Cardiac fibroblast (primary cell): ENCODE measurements at regions not wholly inside any gene's neighbourhood (a gene's known extent, or its start where the extent isn't known, plus 50 kb on each side); places are given as distances from the start of the nearest gene placed in this dataset.

Experiments used
- DNase-seq, 2 donors: peaks; one replicate each; pipeline versions ENCODE4 v3.0.0 to v3.0.0-alpha.2; 2010; ENCODE audit warnings: low read depth in 2 of 2
- H3K4me3 ChIP-seq, 2 donors: replicated peaks in 1 of 2; 1 replicate in 1 of 2; 2 replicates in 1 of 2; pipeline ENCODE4 v1.5.1; 2011; ENCODE audit warnings: low read depth in 2 of 2, low read length in 2 of 2, mild to moderate bottlenecking in 2 of 2, moderate library complexity in 1 of 2
- CTCF ChIP-seq: IDR thresholded peaks from one replicate; pipeline ENCODE4 v1.5.1; 2011; ENCODE audit warnings: low read depth, mild to moderate bottlenecking, low read length, inconsistent platforms

DNA sequence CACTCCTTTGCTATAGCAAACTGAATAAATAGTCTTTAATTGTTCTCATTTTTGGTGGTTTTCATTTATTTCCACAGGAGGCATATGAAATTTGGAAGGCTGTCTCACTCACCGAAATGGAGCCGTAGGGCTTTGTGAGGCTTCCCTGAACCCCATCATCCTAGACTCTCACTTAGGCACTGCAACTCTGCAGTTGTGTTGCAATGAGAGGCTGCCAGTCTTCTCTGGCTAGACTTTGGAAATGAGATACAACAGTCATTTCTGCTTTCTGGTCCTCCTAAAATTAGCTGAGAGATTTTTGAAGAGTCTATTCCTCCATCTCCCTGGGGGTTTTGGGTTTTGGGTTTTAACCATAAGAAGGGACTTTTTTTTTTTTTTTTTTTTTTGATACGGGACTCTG, 146.5 kb downstream of the SH3BGRL start:
- no peak for DNase-seq
- TF ChIP-seq CTCF, result no peak
- H3K4me3 ChIP-seq, result no peak overlapping the region

DNA sequence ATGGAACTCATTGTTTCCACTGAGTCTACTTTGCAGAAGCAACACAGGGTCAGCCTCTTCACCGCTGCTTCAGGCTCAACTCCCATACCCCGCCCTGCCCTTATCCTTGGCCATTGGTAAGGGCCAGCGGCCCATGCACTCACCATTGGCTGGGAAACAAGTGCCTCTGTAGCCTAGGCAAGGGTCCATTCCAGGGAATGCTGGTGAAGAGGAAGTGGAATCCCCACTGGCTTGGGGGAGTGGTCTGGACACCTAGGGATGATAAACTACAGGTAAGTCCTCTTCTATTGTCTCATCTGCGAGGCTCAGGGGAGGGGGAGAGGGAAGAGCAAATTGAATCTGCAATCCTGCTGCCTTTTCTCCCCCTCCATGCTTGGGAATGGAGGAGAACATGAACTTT, 153.1 kb downstream of the SH3BGRL start:
- no peak overlapping the region for H3K4me3 ChIP-seq
- DNase-seq, result no peak
- no peak for TF ChIP-seq CTCF

- TF ChIP-seq CTCF, result no peak
- H3K4me3 ChIP-seq, result no peak overlapping the region
- DNase-seq, result no peak
Measured at GRCh38 chrX:81355436-81355835, 153.5 kb downstream of the SH3BGRL start.

GRCh38 chrX:81367291-81367690, 165.4 kb downstream of the SH3BGRL start:
- no peak overlapping the region for H3K4me3 ChIP-seq
- no peak for DNase-seq
- no peak for TF ChIP-seq CTCF

DNA sequence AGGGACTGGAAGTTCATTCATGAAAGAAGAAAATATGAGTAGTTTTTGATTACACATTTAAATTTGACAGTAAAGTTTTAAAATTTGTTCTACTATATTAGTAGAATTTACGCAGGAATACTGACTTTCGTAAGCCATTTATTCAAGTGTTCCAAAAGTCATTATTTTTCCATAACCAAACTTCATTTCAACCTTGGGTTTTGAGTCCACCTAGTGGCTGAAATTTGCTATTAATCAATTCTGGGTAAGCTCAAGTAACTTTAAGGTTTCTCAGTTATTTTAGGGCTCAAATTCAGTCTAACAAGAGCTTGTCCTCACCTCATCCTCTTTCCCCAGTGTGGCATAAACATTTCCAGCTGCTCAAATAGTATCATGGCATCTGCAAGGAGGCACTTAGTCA, 175.4 kb downstream of the SH3BGRL start:
- no peak overlapping the region for H3K4me3 ChIP-seq
- DNase-seq, result peak; percentile 47 to 58
- peak; percentile 37 for TF ChIP-seq CTCF

- TF ChIP-seq CTCF, result no peak
- DNase-seq, result no peak
Measured at GRCh38 chrX:81378560-81378959, 176.7 kb downstream of the SH3BGRL start.

GRCh38 chrX:81390237-81390636, 188.3 kb downstream of the SH3BGRL start:
- DNase-seq, result no peak
- TF ChIP-seq CTCF, result no peak
- H3K4me3 ChIP-seq, result no peak overlapping the region

More at GRCh38 chrX:81378560-81378959, 176.7 kb downstream of the SH3BGRL start:
- no peak overlapping the region for H3K4me3 ChIP-seq
